ENCODE measurements at regions not wholly inside any gene's neighbourhood (a gene's known extent, or its start where the extent isn't known, plus 50 kb on each side); places are given as distances from the start of the nearest gene placed in this dataset.

- TF ChIP-seq EZH2 (IDR thresholded peaks at IDR 0.05) (no peak), FOXP2 (optimal IDR thresholded peaks at IDR 0.05; ENCODE audit: control extremely low read depth, extremely low read length, insufficient read depth) (no peak), POLR2AphosphoS5 (IDR thresholded peaks at IDR 0.05; ENCODE audit: borderline replicate concordance, low read depth, low read length) (no peak)
Observed at GRCh38 chr1:22387919-22388580, 63.6 kb upstream of the ZBTB40 start.
